Lung (tissue), 11 donors: ENCODE measurements at regions not wholly inside any gene's neighbourhood (a gene's known extent, or its start where the extent isn't known, plus 50 kb on each side); places are given as distances from the start of the nearest gene placed in this dataset.

ENCODE experiments used
- ATAC-seq: fragments of 200-7000 bp; cut with Tn5 transposase; one replicate; pipeline ENCODE4 v1.9.1; 2020; ENCODE audit warnings: moderate number of reproducible peaks; ENCODE audit not compliant: insufficient read depth, low FRiP score
- DNase-seq, 3 donors: peaks; one replicate each; pipeline ENCODE4 v3.0.0-alpha.2; 2013 to 2017
- H3K27ac ChIP-seq, 2 donors: one replicate each; pipeline ENCODE4 v1.5.1; 2013; ENCODE audit warnings: mild to moderate bottlenecking in 2 of 2, moderate library complexity in 2 of 2, control low read depth in 1 of 2, inconsistent platforms in 1 of 2, low read depth in 1 of 2, low read length in 1 of 2
- H3K27me3 ChIP-seq, 3 donors: one replicate each; pipeline ENCODE4 v1.5.1; 2013; ENCODE audit warnings: low read length in 2 of 3; ENCODE audit not compliant: control insufficient read depth in 3 of 3, insufficient read depth in 3 of 3
- H3K36me3 ChIP-seq, 4 donors: one replicate each; pipeline ENCODE4 v1.5.1; 2013; ENCODE audit warnings: low read length in 4 of 4, mild to moderate bottlenecking in 1 of 4, moderate library complexity in 1 of 4; ENCODE audit not compliant: control insufficient read depth in 4 of 4, insufficient read depth in 4 of 4
- H3K4me1 ChIP-seq, 5 donors: one replicate each; pipeline ENCODE4 v1.5.1; 2013; ENCODE audit warnings: low read length in 5 of 5, mild to moderate bottlenecking in 2 of 5, moderate library complexity in 1 of 5; ENCODE audit not compliant: control insufficient read depth in 5 of 5, insufficient read depth in 5 of 5
- H3K4me3 ChIP-seq: one replicate; pipeline ENCODE4 v1.5.1; 2013; ENCODE audit warnings: mild to moderate bottlenecking, control low read depth, moderate library complexity
- H3K9ac ChIP-seq, 2 donors: one replicate each; pipeline ENCODE4 v1.5.1; 2013; ENCODE audit warnings: low read length in 2 of 2, control low read depth in 1 of 2; ENCODE audit not compliant: insufficient read depth in 1 of 2
- H3K9me3 ChIP-seq, 4 donors: one replicate each; pipeline ENCODE4 v1.5.1; 2013; ENCODE audit warnings: low read length in 3 of 4, mild to moderate bottlenecking in 1 of 4, moderate library complexity in 1 of 4; ENCODE audit not compliant: control insufficient read depth in 4 of 4, insufficient read depth in 3 of 4
- CTCF ChIP-seq: IDR thresholded peaks from 2 replicates; pipeline ENCODE4 v1.5.1; 2012; ENCODE audit warnings: mild to moderate bottlenecking; ENCODE audit errors: control extremely low read depth, extremely low read depth
- WGBS, 2 donors: extraction: QIAGEN DNeasy Blood & Tissue Kit; methylation state at CpG; one replicate each; pipeline ENCODE4 v1.1.7; 2013; 5-methylcytosine and 5-hydroxymethylcytosine counted together
- donor health status: control.
- donor health status: control.
- donor health status: Bipolar disorder and iron deficiency.
- donor health status: healthy.
- donor health status: DM: yes; HTN: yes; CAD: no.

DNA sequence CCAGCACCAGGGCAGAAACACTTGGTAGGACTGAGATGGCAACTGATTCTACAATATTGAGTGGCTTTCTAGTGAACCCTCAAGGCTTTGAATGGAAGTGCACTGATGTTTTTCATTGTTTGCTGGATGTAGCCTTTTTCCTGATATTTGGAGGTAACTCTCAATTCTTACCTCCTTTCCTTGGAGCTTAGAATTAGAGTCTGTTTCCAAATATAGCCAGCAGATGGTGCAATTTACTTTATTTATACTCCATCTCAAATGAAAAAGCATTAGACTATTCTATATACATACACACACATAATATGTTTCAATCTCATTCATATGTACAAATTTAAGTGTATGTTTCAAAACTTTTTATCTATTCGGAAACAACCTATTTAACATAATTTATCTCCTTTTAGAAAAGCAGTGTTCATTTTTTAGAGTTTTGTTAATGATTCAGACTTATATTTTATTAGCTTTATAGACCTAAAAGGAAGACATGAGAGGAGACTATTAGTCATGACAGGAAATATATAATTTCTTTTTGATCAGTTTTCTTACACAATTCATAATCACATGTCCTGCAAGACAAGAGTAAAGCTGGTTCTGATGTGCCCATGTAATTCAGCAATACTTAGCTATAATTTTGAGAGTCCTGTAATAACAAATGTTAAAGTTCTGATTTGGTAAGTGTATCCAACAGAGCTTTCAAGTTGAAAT lies 124.8 kb downstream of the NUP35 start:
- TF ChIP-seq CTCF = peak; percentile 26
- no peak for ATAC-seq
- H3K9ac ChIP-seq = no peak overlapping the region
- H3K4me1 ChIP-seq = no peaks in the 10 kb centered on the region
- H3K27ac ChIP-seq = no peak overlapping the region
- 8 to 10% methylated on average over 1 of the region's 1 CpG for WGBS, 2 donors
- H3K4me3 ChIP-seq = no peak overlapping the region
- H3K9me3 ChIP-seq = no peaks in the 10 kb centered on the region
- H3K27me3 ChIP-seq = no peaks in the 10 kb centered on the region
- no peaks in the 10 kb centered on the region for H3K36me3 ChIP-seq
- DNase-seq = peak in 2 of 3 donors; percentile 51 to 60

GRCh38 chr2:183250061-183250460 lies 125.8 kb downstream of the NUP35 start:
- no peaks in the 10 kb centered on the region for H3K36me3 ChIP-seq
- 81 to 92% methylated on average over 3 of the region's 3 CpGs for WGBS, 2 donors
- DNase-seq = no peak
- H3K27me3 ChIP-seq = no peaks in the 10 kb centered on the region
- no peaks in the 10 kb centered on the region for H3K9me3 ChIP-seq
- H3K4me3 ChIP-seq = no peak overlapping the region
- no peak for TF ChIP-seq CTCF
- no peak overlapping the region for H3K27ac ChIP-seq
- no peaks in the 10 kb centered on the region for H3K4me1 ChIP-seq
- no peak overlapping the region for H3K9ac ChIP-seq
- ATAC-seq = no peak

GRCh38 chr2:183250472-183250871 lies 126.2 kb downstream of the NUP35 start:
- no peak overlapping the region for H3K27ac ChIP-seq
- ATAC-seq = no peak
- no peak for TF ChIP-seq CTCF
- 93 to 94% methylated on average over 3 of the region's 3 CpGs for WGBS, 2 donors
- DNase-seq = no peak
- no peaks in the 10 kb centered on the region for H3K36me3 ChIP-seq
- no peak overlapping the region for H3K4me3 ChIP-seq
- H3K9ac ChIP-seq = no peak overlapping the region
- no peaks in the 10 kb centered on the region for H3K4me1 ChIP-seq
- H3K27me3 ChIP-seq = no peaks in the 10 kb centered on the region
- no peaks in the 10 kb centered on the region for H3K9me3 ChIP-seq
